GM10266 (cell line): ENCODE measurements at regions not wholly inside any gene's neighbourhood (a gene's known extent, or its start where the extent isn't known, plus 50 kb on each side); places are given as distances from the start of the nearest gene placed in this dataset.

Experiments used
- DNase-seq: peaks from one replicate; pipeline ENCODE4 v3.0.0; 2012; ENCODE audit errors: extremely low spot score
- TF ChIP-seq, protein P1 (sequence below): IDR thresholded peaks from 2 replicates; pipeline ENCODE4 v1.5.1; 2012; ENCODE audit warnings: mild to moderate bottlenecking, low read depth; ENCODE audit not compliant: control insufficient read depth, insufficient read depth; ENCODE audit errors: missing control alignments

- TF ChIP-seq, protein P1, sequence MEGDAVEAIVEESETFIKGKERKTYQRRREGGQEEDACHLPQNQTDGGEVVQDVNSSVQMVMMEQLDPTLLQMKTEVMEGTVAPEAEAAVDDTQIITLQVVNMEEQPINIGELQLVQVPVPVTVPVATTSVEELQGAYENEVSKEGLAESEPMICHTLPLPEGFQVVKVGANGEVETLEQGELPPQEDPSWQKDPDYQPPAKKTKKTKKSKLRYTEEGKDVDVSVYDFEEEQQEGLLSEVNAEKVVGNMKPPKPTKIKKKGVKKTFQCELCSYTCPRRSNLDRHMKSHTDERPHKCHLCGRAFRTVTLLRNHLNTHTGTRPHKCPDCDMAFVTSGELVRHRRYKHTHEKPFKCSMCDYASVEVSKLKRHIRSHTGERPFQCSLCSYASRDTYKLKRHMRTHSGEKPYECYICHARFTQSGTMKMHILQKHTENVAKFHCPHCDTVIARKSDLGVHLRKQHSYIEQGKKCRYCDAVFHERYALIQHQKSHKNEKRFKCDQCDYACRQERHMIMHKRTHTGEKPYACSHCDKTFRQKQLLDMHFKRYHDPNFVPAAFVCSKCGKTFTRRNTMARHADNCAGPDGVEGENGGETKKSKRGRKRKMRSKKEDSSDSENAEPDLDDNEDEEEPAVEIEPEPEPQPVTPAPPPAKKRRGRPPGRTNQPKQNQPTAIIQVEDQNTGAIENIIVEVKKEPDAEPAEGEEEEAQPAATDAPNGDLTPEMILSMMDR, result peak; percentile 16
- DNase-seq, result no peak
These were observed 637.6 kb downstream of the RNF144B start for GRCh38 chr6:19024737-19025136.

DNA sequence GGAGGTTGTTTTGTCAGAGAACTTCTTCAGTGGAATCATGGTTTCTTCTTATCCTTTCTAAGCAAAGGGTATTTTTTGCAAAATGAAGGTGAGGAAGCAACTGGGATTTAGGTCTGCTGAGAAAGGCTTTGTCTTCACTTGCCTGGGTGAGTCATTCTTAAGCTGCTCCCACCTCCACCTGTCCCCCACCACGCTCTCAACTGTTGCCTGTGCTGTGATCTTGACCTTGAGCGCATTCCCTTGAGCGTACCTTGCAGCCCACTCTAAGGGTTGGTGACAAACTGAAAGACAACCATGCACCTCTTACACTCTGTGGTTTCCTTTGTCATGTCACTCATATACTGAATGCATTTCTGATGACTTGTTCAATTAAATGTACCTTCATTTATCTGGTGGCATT is 641.1 kb downstream of the RNF144B start:
- no peak for DNase-seq
- TF ChIP-seq, protein P1, result no peak

GRCh38 chr6:19032591-19033295 is 645.6 kb downstream of the RNF144B start:
- TF ChIP-seq, protein P1, result no peak
- DNase-seq, result no peak

DNA sequence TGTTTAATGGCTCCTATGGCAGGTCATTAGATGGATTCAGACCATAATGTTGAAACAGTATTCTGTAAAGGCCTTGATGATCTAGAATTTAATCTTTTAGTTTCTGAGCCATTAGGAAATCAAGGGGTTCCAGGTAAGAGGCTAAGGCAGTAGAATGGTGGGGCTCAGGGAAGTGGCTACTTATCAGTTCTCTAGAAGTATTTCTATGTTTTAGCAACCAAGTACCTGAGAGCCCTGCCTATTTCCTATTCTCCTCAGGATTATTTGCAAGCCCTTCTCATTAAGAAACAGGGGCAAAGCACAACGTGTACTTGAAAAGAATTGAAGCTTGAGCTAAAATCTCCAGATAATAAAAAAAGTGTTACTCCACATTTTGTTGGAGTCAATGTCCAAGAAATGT is 646.5 kb downstream of the RNF144B start:
- no peak for DNase-seq
- TF ChIP-seq, protein P1, result no peak

DNA sequence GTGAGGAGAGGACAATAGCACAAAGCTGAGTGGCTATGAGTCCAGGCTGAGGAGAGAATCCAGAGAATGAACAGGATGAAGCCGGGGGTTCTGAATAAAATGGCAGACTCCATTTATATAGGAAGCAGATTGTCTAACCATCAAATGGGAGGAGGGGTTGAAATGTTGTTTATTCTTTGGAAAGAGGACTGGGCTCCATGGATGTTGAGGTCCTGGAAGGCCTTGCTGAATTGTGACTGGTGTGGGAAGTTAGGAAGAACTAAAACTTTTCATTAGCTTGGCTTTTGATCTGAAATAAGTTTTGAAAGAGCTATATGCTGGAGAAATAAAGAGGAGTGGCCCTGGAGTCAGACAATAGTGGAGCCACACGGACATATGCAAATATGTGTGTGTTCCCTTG is 647.8 kb downstream of the RNF144B start:
- TF ChIP-seq, protein P1, result no peak
- no peak for DNase-seq

GRCh38 chr6:19035461-19036195 is 648.5 kb downstream of the RNF144B start:
- DNase-seq, result no peak
- TF ChIP-seq, protein P1, result no peak

DNA sequence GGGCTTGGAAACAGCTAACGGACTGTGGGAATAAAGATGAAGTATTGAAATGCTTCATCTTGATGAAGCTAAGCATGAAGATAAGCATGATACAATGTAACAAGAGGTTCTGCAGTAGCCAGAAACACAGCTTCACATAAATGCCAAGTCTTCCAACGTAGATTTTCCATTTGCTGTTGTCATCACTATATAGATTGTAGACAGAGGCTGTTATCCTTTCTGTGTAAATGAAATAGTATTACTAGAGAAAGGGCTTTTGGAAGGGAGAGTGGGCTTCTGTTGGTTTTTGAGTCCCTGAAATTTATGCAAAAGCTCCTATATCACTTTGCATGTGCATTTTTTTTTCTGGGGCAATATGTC is 649.0 kb downstream of the RNF144B start:
- DNase-seq, result no peak
- TF ChIP-seq, protein P1, result no peak
